Bronchial epithelial cell (primary cell): ENCODE measurements at regions not wholly inside any gene's neighbourhood (a gene's known extent, or its start where the extent isn't known, plus 50 kb on each side); places are given as distances from the start of the nearest gene placed in this dataset.

Source experiments
- DNase-seq: peaks from one replicate; pipeline ENCODE4 v3.0.0-alpha.2; 2010; ENCODE audit warnings: low read depth
- FAIRE-seq: peaks from 2 replicates; lab custom pipeline; 2011; peaks lifted over from hg19 to GRCh38; lab: Jason Lieb, UNC
- H3K27me3 ChIP-seq: 2 replicates; pipeline ENCODE4 v1.5.1; 2011; ENCODE audit warnings: low read length; ENCODE audit not compliant: control insufficient read depth, insufficient read depth
- H3K36me3 ChIP-seq: 2 replicates; pipeline ENCODE4 v1.5.1; 2011; ENCODE audit warnings: low read length; ENCODE audit not compliant: control insufficient read depth, insufficient read depth
- H3K4me3 ChIP-seq: 2 replicates; pipeline ENCODE4 v1.5.1; 2011; ENCODE audit warnings: mild to moderate bottlenecking, low read depth, low read length, control low read depth
- CTCF ChIP-seq: IDR thresholded peaks from 2 replicates; pipeline ENCODE4 v1.5.1; 2011; ENCODE audit warnings: mild to moderate bottlenecking, moderate library complexity, low read length, control low read depth, inconsistent platforms; ENCODE audit not compliant: insufficient read depth, severe bottlenecking

GRCh38 chr1:199704231-199704630 lies 323.3 kb upstream of the NR5A2 start:
- Histone ChIP-seq H3K4me3 (no peak overlapping the region), H3K36me3 (no peaks in the 10 kb centered on the region), H3K27me3 (no peaks in the 10 kb centered on the region)
- no peak for FAIRE-seq
- TF ChIP-seq CTCF, result no peak
- no peak for DNase-seq

- FAIRE-seq, result no peak
- Histone ChIP-seq H3K36me3 (no peaks in the 10 kb centered on the region), H3K4me3 (no peak overlapping the region), H3K27me3 (no peaks in the 10 kb centered on the region)
- DNase-seq, result no peak
- no peak for TF ChIP-seq CTCF
Measured at GRCh38 chr1:199705825-199706224, 321.7 kb upstream of the NR5A2 start.

GRCh38 chr1:199706826-199707606 lies 320.5 kb upstream of the NR5A2 start:
- FAIRE-seq (no peak), DNase-seq (no peak)
- Histone ChIP-seq H3K36me3 (no peaks in the 10 kb centered on the region), H3K27me3 (no peaks in the 10 kb centered on the region), H3K4me3 (no peak overlapping the region)
- no peak for TF ChIP-seq CTCF

GRCh38 chr1:199710974-199711373 lies 316.5 kb upstream of the NR5A2 start:
- Histone ChIP-seq H3K4me3 (no peak overlapping the region), H3K36me3 (no peaks in the 10 kb centered on the region), H3K27me3 (no peaks in the 10 kb centered on the region)
- FAIRE-seq (no peak), DNase-seq (no peak)
- TF ChIP-seq CTCF, result no peak

- no peaks in the 10 kb centered on the region for H3K36me3 ChIP-seq
- H3K27me3 ChIP-seq, result no peaks in the 10 kb centered on the region
- FAIRE-seq (no peak), DNase-seq (no peak)
- H3K4me3 ChIP-seq, result no peak overlapping the region
- no peak for TF ChIP-seq CTCF
Measured at GRCh38 chr1:199716729-199717128, 310.8 kb upstream of the NR5A2 start.

GRCh38 chr1:199719156-199719842 lies 308.2 kb upstream of the NR5A2 start:
- no peak for DNase-seq
- H3K27me3 ChIP-seq, result no peaks in the 10 kb centered on the region
- no peak for FAIRE-seq
- no peak for TF ChIP-seq CTCF
- H3K36me3 ChIP-seq, result no peaks in the 10 kb centered on the region
- H3K4me3 ChIP-seq, result no peak overlapping the region
